GM18858 (cell line): ENCODE measurements at regions not wholly inside any gene's neighbourhood (a gene's known extent, or its start where the extent isn't known, plus 50 kb on each side); places are given as distances from the start of the nearest gene placed in this dataset.
"Not testable (repeated sequence)": the region's sequence is repeated elsewhere in the genome, so short reads cannot be mapped to it uniquely, and the experiment has no call there.

Experiments used
- ATAC-seq: cut with Tn5 transposase; IDR thresholded peaks from one replicate; pipeline ENCODE4 v1.9.1; 2021; ENCODE audit not compliant: unreplicated experiment

- no peak for ATAC-seq
Observed at GRCh38 chr5:145025775-145026174, 809.4 kb downstream of the PRELID2 start.

- no peak for ATAC-seq
Observed at GRCh38 chr5:145015146-145015545, 820.0 kb downstream of the PRELID2 start.

- ATAC-seq, result no peak
Observed at GRCh38 chr5:145014109-145014508, 821.0 kb downstream of the PRELID2 start.

- ATAC-seq, result no peak
Observed at GRCh38 chr5:145010834-145011233, 824.3 kb downstream of the PRELID2 start.

- no peak for ATAC-seq
Observed at GRCh38 chr5:145008876-145009530, 826.1 kb downstream of the PRELID2 start.

GRCh38 chr5:144994356-144994755 lies 823.7 kb downstream of the KCTD16 start:
- ATAC-seq, result not testable (repeated sequence)

GRCh38 chr5:144983101-144983500 lies 812.4 kb downstream of the KCTD16 start:
- no peak for ATAC-seq

GRCh38 chr5:144979516-144980264 lies 809.0 kb downstream of the KCTD16 start:
- ATAC-seq, result no peak

GRCh38 chr5:144972317-144972716 lies 801.6 kb downstream of the KCTD16 start:
- ATAC-seq, result no peak

- ATAC-seq, result no peak
Observed at GRCh38 chr5:144971108-144971850, 800.6 kb downstream of the KCTD16 start.

GRCh38 chr5:144960296-144960695 lies 789.6 kb downstream of the KCTD16 start:
- no peak for ATAC-seq

GRCh38 chr5:144958002-144958401 lies 787.3 kb downstream of the KCTD16 start:
- ATAC-seq, result peak; percentile 71

- no peak for ATAC-seq
Observed at GRCh38 chr5:144950996-144951395, 780.3 kb downstream of the KCTD16 start.

- no peak for ATAC-seq
Observed at GRCh38 chr5:144947023-144947422, 776.4 kb downstream of the KCTD16 start.

- ATAC-seq, result no peak
Observed at GRCh38 chr5:144945503-144945902, 774.8 kb downstream of the KCTD16 start.

- no peak for ATAC-seq
Observed at GRCh38 chr5:144944936-144945335, 774.3 kb downstream of the KCTD16 start.

GRCh38 chr5:144941004-144941403 lies 770.3 kb downstream of the KCTD16 start:
- no peak for ATAC-seq

GRCh38 chr5:144918371-144918770 lies 747.7 kb downstream of the KCTD16 start:
- no peak for ATAC-seq

- ATAC-seq, result no peak
Observed at GRCh38 chr5:144915452-144915851, 744.8 kb downstream of the KCTD16 start.

GRCh38 chr5:144913661-144914060 lies 743.0 kb downstream of the KCTD16 start:
- ATAC-seq, result no peak

GRCh38 chr5:144896473-144896872 lies 725.8 kb downstream of the KCTD16 start:
- no peak for ATAC-seq

- ATAC-seq, result no peak
Observed at GRCh38 chr5:144886668-144887067, 716.0 kb downstream of the KCTD16 start.
